Spleen (tissue), 7 donors: ENCODE measurements at regions not wholly inside any gene's neighbourhood (a gene's known extent, or its start where the extent isn't known, plus 50 kb on each side); places are given as distances from the start of the nearest gene placed in this dataset.

ENCODE experiments used
- POLR2A ChIP-seq, 3 donors: fragments of 450-650 bp; IDR thresholded peaks; one replicate each; pipeline ENCODE4 v1.5.1; 2017; ENCODE audit warnings: antibody characterized with exemption in 3 of 3, mild to moderate bottlenecking in 1 of 3
- POLR2AphosphoS5 ChIP-seq, 3 donors: sonication (generic); formaldehyde crosslinking; IDR thresholded peaks; one replicate each; pipeline ENCODE4 v1.5.1; 2017; ENCODE audit warnings: antibody characterized with exemption in 3 of 3
- TF ChIP-seq, protein P1 (sequence below), 11 experiments: fragments of 200-600 bp in 7 of 11; fragments of 450-650 bp in 4 of 11; sonication (generic) in 4 of 11; IDR thresholded peaks in 8 of 11; conservative IDR thresholded peaks in 3 of 11; 1 replicate in 7 of 11; 2 replicates in 4 of 11; pipeline versions ENCODE4 v1.4.0 to v1.8.0; 2016 to 2021; ENCODE audit warnings: antibody characterized with exemption in 11 of 11, inconsistent platforms in 4 of 11, mild to moderate bottlenecking in 1 of 11
- donor health status: DM: no; HTN: no; CAD: no; lungs with moderate emphysema.
- donor health status: DM: no; HTN: no; CAD: no.
- donor health status: DM: no; HTN: no; CAD: no.

DNA sequence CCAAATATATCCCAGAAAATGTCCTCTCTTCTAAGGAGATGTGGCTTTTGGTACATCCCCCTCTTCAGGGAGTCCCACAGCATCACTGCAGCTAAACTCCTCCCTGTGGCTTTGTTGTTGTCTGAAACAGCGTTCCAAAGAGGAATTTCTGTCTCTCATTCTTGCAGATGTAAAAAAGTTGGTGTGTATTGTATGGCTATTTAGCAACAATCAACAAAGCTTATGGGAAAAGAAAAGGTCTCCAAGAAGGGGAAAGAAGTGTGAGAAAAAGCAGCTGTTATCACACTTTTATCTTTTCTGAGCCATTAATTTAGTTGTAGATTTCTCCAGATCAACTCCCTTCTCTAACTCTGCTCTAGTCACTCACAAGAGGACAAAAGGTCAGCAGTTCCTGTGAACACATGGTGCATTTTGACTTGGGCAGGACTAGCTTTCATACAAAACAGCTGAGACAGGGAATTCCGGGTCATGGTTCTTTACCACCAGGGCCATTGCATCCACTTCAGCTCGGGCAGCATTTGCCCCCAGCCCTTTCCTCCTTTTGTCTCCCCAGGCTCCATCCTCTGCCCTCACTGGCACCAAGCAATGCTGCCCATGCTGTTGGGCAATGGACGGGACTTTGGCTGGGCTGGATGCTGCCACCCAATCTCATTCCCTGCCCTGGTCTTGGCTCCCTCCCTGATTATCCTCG, 184.7 kb downstream of the TMX1 start:
- TF ChIP-seq, protein P1, sequence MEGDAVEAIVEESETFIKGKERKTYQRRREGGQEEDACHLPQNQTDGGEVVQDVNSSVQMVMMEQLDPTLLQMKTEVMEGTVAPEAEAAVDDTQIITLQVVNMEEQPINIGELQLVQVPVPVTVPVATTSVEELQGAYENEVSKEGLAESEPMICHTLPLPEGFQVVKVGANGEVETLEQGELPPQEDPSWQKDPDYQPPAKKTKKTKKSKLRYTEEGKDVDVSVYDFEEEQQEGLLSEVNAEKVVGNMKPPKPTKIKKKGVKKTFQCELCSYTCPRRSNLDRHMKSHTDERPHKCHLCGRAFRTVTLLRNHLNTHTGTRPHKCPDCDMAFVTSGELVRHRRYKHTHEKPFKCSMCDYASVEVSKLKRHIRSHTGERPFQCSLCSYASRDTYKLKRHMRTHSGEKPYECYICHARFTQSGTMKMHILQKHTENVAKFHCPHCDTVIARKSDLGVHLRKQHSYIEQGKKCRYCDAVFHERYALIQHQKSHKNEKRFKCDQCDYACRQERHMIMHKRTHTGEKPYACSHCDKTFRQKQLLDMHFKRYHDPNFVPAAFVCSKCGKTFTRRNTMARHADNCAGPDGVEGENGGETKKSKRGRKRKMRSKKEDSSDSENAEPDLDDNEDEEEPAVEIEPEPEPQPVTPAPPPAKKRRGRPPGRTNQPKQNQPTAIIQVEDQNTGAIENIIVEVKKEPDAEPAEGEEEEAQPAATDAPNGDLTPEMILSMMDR (IDR thresholded peaks at IDR 0.05 in 8 of 11, conservative IDR thresholded peaks at IDR 0.05 in 3 of 11) = no peak
- no peak for TF ChIP-seq POLR2A (IDR thresholded peaks at IDR 0.05)
- peak in 2 of 3 donors; percentile 58 to 60 for TF ChIP-seq POLR2AphosphoS5 (IDR thresholded peaks at IDR 0.05)
